OCI-LY1 (cell line): ENCODE measurements at regions not wholly inside any gene's neighbourhood (a gene's known extent, or its start where the extent isn't known, plus 50 kb on each side); places are given as distances from the start of the nearest gene placed in this dataset.

ENCODE experiments used
- H2AFZ ChIP-seq: fragments of 200-600 bp; sonication (generic), shearing (Covaris generic); 2 replicates; pipeline ENCODE4 v1.6.0; 2014; ENCODE audit warnings: antibody characterized with exemption, mild to moderate bottlenecking, low read length
- H3F3A ChIP-seq: fragments of 200-600 bp; sonication (generic), shearing (Covaris generic); 2 replicates; pipeline ENCODE4 v1.6.0; 2014; ENCODE audit warnings: mild to moderate bottlenecking, antibody characterized with exemption, low read length, moderate library complexity; ENCODE audit not compliant: insufficient read depth
- H3K27ac ChIP-seq: fragments of 200-600 bp; sonication (generic); 2 replicates; pipeline ENCODE4 v1.5.1; 2014; ENCODE audit warnings: low read length, mixed run types, mild to moderate bottlenecking, low read depth; ENCODE audit not compliant: poor library complexity, severe bottlenecking
- H3K27me3 ChIP-seq: fragments of 200-600 bp; sonication (generic); 2 replicates; pipeline ENCODE4 v1.6.0; 2014; ENCODE audit warnings: antibody characterized with exemption, mild to moderate bottlenecking, low read length, moderate library complexity; ENCODE audit not compliant: insufficient read depth
- H3K36me3 ChIP-seq: fragments of 200-600 bp; sonication (generic); 2 replicates; pipeline ENCODE4 v1.6.1; 2014; ENCODE audit warnings: mild to moderate bottlenecking, antibody characterized with exemption, low read length, moderate library complexity, mixed read lengths; ENCODE audit not compliant: insufficient read depth
- H3K4me1 ChIP-seq: fragments of 200-600 bp; sonication (generic); 2 replicates; pipeline ENCODE4 v1.5.1; 2014; ENCODE audit warnings: mild to moderate bottlenecking, low read length, moderate library complexity; ENCODE audit not compliant: insufficient read depth, severe bottlenecking
- H3K4me2 ChIP-seq: fragments of 200-600 bp; sonication (generic), shearing (Covaris generic); 2 replicates; pipeline ENCODE4 v1.6.1; 2014; ENCODE audit warnings: low read length
- H3K4me3 ChIP-seq: fragments of 200-600 bp; sonication (generic); 2 replicates; pipeline ENCODE4 v1.5.1; 2014; ENCODE audit warnings: low read length, low read depth, mild to moderate bottlenecking, mixed read lengths; ENCODE audit not compliant: poor library complexity, severe bottlenecking
- H3K79me2 ChIP-seq: fragments of 200-600 bp; shearing (Covaris generic); 2 replicates; pipeline ENCODE4 v1.6.1; 2016; ENCODE audit warnings: mixed run types, low read length, mixed read lengths; ENCODE audit not compliant: insufficient read depth
- H3K9ac ChIP-seq: fragments of 200-600 bp; sonication (generic), shearing (Covaris generic); 2 replicates; pipeline ENCODE4 v1.6.1; 2014; ENCODE audit warnings: mild to moderate bottlenecking, low read length, mixed read lengths
- H3K9me2 ChIP-seq: fragments of 200-600 bp; sonication (generic), shearing (Covaris generic); 2 replicates; pipeline ENCODE4 v1.6.1; 2014; ENCODE audit warnings: low read depth, mild to moderate bottlenecking, low read length, mixed read lengths
- H3K9me3 ChIP-seq: fragments of 200-600 bp; shearing (Covaris generic); 2 replicates; pipeline ENCODE4 v1.6.1; 2014; ENCODE audit warnings: low read length, mixed read lengths
- H4K20me1 ChIP-seq: fragments of 200-600 bp; sonication (generic), shearing (Covaris generic); 2 replicates; pipeline ENCODE4 v1.6.0; 2016; ENCODE audit warnings: mild to moderate bottlenecking, low read length; ENCODE audit not compliant: insufficient read depth
- CTCF ChIP-seq: fragments of 200-600 bp; sonication (generic), shearing (Covaris generic); IDR thresholded peaks from 2 replicates; pipeline ENCODE4 v1.5.1; 2017; ENCODE audit warnings: mild to moderate bottlenecking, antibody characterized with exemption, low read length, moderate library complexity, mixed read lengths
- EZH2 ChIP-seq: fragments of 200-600 bp; sonication (generic), shearing (Covaris generic); IDR thresholded peaks from 2 replicates; pipeline ENCODE4 v1.8.0; 2017; ENCODE audit warnings: borderline replicate concordance, mixed run types, mild to moderate bottlenecking, antibody characterized with exemption, low read length, moderate library complexity, mixed read lengths

GRCh38 chr5:173750538-173751265 is 134.3 kb upstream of the BOD1 start:
- TF ChIP-seq EZH2, result no peak
- no peak for TF ChIP-seq CTCF
- Histone ChIP-seq H3K79me2 (no peaks in the 10 kb centered on the region), H3F3A (peaks cover 6% of the 10 kb centered on the region; the same call in 1 of the 2 replicates), H3K9me2 (no peaks in the 10 kb centered on the region), H3K9me3 (no peaks in the 10 kb centered on the region), H3K4me1 (peaks cover 57% of the 10 kb centered on the region), H3K27me3 (no peaks in the 10 kb centered on the region), H3K27ac (peak overlapping the region; percentile 69), H4K20me1 (no peaks in the 10 kb centered on the region), H3K4me3 (no peak overlapping the region), H3K9ac (peak overlapping the region; percentile 11; the same call in 1 of the 2 replicates), H3K4me2 (peak overlapping the region; percentile 43; the same call in 1 of the 2 replicates), H3K36me3 (no peaks in the 10 kb centered on the region), H2AFZ (no peak overlapping the region)

GRCh38 chr5:173751266-173751600 is 134.8 kb upstream of the BOD1 start:
- H3K9me3 ChIP-seq, result no peaks in the 10 kb centered on the region
- H3K4me2 ChIP-seq, result peak overlapping the region; percentile 43; the same call in 1 of the 2 replicates
- H3F3A ChIP-seq, result peaks cover under 1% of the 10 kb centered on the region; the same call in 1 of the 2 replicates
- H3K36me3 ChIP-seq, result no peaks in the 10 kb centered on the region
- no peak overlapping the region; the same call in 1 of the 2 replicates for H3K9ac ChIP-seq
- H3K27ac ChIP-seq, result peak overlapping the region; percentile 69
- H3K4me1 ChIP-seq, result peaks cover 51% of the 10 kb centered on the region
- H4K20me1 ChIP-seq, result no peaks in the 10 kb centered on the region
- TF ChIP-seq CTCF (no peak), EZH2 (no peak)
- no peaks in the 10 kb centered on the region for H3K79me2 ChIP-seq
- no peaks in the 10 kb centered on the region for H3K9me2 ChIP-seq
- no peak overlapping the region for H3K4me3 ChIP-seq
- no peak overlapping the region for H2AFZ ChIP-seq
- no peaks in the 10 kb centered on the region for H3K27me3 ChIP-seq

GRCh38 chr5:173752653-173753052 is 135.5 kb upstream of the CPEB4 start:
- H3K9me2 ChIP-seq, result no peaks in the 10 kb centered on the region
- TF ChIP-seq CTCF, result no peak
- no peak for TF ChIP-seq EZH2

More at GRCh38 chr5:173752653-173753052, 135.5 kb upstream of the CPEB4 start:
- H2AFZ ChIP-seq, result no peak overlapping the region
- H3K4me1 ChIP-seq, result peaks cover 43% of the 10 kb centered on the region
- no peaks in the 10 kb centered on the region for H3K9me3 ChIP-seq
- H3F3A ChIP-seq, result no peaks in the 10 kb centered on the region
- no peaks in the 10 kb centered on the region for H3K27me3 ChIP-seq
- H3K27ac ChIP-seq, result no peak overlapping the region
- no peaks in the 10 kb centered on the region for H3K79me2 ChIP-seq
- H3K9ac ChIP-seq, result no peak overlapping the region
- no peak overlapping the region for H3K4me3 ChIP-seq
- no peaks in the 10 kb centered on the region; the same call in 1 of the 2 replicates for H3K36me3 ChIP-seq
- H4K20me1 ChIP-seq, result no peaks in the 10 kb centered on the region
- no peak overlapping the region for H3K4me2 ChIP-seq
